ENCODE measurements at regions not wholly inside any gene's neighbourhood (a gene's known extent, or its start where the extent isn't known, plus 50 kb on each side); places are given as distances from the start of the nearest gene placed in this dataset.
"Not testable (repeated sequence)": the region's sequence is repeated elsewhere in the genome, so short reads cannot be mapped to it uniquely, and the experiment has no call there.

DNA sequence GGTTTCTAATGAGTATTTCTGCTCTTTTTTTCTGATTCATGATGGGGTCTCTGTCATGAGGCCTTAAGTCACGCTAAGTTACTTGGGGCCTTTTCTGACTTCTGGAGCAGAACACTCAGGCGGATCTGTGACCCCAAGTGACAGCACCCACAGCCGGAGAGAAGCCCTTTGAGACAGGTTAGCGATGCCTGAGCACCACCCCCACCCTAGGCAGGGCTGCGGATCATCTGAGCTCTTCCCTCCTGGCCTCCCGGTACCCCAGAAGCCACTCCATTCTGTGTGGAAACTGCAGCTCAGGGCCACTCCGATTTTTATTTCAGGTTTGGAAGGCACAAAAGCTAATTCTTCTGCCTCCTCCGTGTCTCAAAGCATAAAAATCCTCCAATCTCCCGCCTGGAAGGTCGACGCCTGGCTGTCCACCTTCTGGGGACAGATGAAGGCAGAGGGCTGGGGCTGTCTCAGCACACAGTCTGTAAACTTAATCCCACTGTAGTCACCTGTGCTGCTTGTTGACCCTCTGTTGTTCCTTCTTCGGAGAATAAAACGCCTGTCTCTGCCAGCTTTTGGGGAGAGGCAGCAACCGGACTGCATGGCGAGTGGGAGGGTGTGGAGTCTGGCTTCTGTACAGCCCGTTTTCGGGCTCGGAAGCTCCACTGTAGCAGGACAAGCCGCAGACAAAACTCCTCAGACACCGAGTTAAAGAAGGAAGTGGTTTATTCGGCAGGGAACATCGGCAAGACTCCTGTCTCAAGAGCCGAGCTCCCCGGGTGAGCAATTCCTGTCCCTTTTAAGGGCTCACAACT is 88.8 kb downstream of the SPRY4 start:
- H3K4me1 ChIP-seq (ENCODE audit: insufficient read depth), result no peaks in the 10 kb centered on the region
- no peak overlapping the region for H3K27ac ChIP-seq
- intact Hi-C loops (cut with DNase I), result no loop called here
- 80 to 90% (median 87%) methylated on average over 24 of the region's 24 CpGs for WGBS, 3 donors
- no peak for DNase-seq
- no peaks in the 10 kb centered on the region for H3K36me3 ChIP-seq
- no peak overlapping the region for H3K4me3 ChIP-seq
- no peaks in the 10 kb centered on the region for H3K27me3 ChIP-seq
- TF ChIP-seq POLR2A (IDR thresholded peaks at IDR 0.05), result no peak
- TF ChIP-seq, protein P1, sequence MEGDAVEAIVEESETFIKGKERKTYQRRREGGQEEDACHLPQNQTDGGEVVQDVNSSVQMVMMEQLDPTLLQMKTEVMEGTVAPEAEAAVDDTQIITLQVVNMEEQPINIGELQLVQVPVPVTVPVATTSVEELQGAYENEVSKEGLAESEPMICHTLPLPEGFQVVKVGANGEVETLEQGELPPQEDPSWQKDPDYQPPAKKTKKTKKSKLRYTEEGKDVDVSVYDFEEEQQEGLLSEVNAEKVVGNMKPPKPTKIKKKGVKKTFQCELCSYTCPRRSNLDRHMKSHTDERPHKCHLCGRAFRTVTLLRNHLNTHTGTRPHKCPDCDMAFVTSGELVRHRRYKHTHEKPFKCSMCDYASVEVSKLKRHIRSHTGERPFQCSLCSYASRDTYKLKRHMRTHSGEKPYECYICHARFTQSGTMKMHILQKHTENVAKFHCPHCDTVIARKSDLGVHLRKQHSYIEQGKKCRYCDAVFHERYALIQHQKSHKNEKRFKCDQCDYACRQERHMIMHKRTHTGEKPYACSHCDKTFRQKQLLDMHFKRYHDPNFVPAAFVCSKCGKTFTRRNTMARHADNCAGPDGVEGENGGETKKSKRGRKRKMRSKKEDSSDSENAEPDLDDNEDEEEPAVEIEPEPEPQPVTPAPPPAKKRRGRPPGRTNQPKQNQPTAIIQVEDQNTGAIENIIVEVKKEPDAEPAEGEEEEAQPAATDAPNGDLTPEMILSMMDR (IDR thresholded peaks at IDR 0.05), result no peak
- no peak for TF ChIP-seq EP300 (IDR thresholded peaks at IDR 0.05)
- no peaks in the 10 kb centered on the region for H3K9me3 ChIP-seq

DNA sequence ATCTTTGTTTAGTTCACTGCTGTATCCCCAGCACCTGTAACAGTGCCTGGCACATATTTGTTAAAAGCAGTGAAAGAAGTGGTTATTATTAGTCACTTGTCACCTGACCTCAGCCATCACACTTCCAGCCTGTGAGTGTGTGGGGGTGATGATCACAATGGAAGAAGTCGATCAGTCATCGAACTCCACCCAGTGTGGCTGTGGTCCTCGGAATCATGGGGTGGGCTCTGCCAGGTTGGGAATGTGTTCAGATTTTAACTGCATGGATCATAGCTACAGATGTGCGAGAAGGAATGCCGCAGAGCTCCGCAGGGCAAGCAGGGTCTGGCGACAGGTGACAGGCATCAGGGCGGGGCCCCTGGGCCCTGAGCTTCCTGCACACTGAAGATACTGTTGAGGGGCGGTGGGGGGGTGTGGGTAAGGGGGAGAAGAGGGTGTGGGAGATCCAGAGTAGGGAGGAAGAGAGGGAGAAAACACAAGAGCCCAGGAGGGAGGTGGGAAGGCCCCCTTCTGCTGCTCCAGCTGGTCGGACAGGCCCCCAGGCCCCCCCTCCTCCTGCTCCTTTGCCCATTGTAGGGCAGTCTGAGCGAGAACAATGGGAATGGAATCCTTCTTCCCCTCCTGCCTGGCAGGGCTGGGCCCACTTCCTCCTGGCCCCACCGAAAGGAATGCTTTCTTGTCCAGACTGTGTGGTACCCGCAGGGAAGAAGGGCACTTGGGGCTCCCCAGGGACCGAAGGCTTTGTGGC is 89.6 kb downstream of the SPRY4 start:
- Histone ChIP-seq H3K36me3 (no peaks in the 10 kb centered on the region), H3K4me3 (no peak overlapping the region), H3K27ac (no peak overlapping the region), H3K4me1 (ENCODE audit: insufficient read depth) (no peaks in the 10 kb centered on the region), H3K27me3 (no peaks in the 10 kb centered on the region), H3K9me3 (no peaks in the 10 kb centered on the region)
- DNase-seq, result no peak
- intact Hi-C loops (cut with DNase I), result no loop called here
- TF ChIP-seq, protein P1 (IDR thresholded peaks at IDR 0.05), result no peak
- TF ChIP-seq EP300 (IDR thresholded peaks at IDR 0.05) (no peak), POLR2A (IDR thresholded peaks at IDR 0.05) (no peak)
- 64 to 71% (median 64%) methylated on average over 14 of the region's 14 CpGs for WGBS, 3 donors

GRCh38 chr5:142233083-142234032 is 91.5 kb downstream of the SPRY4 start:
- 84 to 86% (median 85%) methylated on average over 16 of the region's 16 CpGs for WGBS, 3 donors
- Histone ChIP-seq H3K36me3 (no peaks in the 10 kb centered on the region), H3K9me3 (no peaks in the 10 kb centered on the region), H3K27ac (no peak overlapping the region), H3K4me1 (ENCODE audit: insufficient read depth) (no peaks in the 10 kb centered on the region), H3K27me3 (no peaks in the 10 kb centered on the region), H3K4me3 (no peak overlapping the region)
- no peak for DNase-seq
- intact Hi-C loops (cut with DNase I), result no loop called here
- no peak for TF ChIP-seq POLR2A (IDR thresholded peaks at IDR 0.05)
- TF ChIP-seq, protein P1 (IDR thresholded peaks at IDR 0.05), result no peak
- TF ChIP-seq EP300 (IDR thresholded peaks at IDR 0.05), result no peak

DNA sequence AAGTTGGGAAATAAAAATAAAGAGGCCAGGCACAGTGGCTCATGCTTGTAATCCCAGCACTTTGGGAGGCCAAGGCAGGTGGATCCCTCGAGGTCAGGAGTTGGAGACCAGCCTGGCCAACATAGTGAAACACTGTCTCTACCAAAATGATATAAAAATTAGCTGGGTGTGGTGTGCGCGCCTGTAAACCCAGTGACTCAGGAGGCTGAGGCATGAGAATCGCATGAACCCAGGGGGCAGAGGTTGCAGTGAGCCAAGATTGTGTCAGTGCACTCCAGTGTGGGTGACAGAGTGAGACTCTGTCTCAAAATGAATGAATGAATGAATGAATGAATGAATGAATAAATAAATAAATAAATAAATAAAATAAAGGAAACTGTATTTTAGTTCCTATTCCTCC is 93.9 kb downstream of the SPRY4 start:
- H3K27ac ChIP-seq; H3K4me3 ChIP-seq; DNase-seq; H3K9me3 ChIP-seq; H3K4me1 ChIP-seq (ENCODE audit: insufficient read depth); intact Hi-C loops (cut with DNase I); H3K36me3 ChIP-seq; H3K27me3 ChIP-seq: not testable (repeated sequence)
- WGBS, 3 donors, result 82 to 93% (median 90%) methylated on average over 4 of the region's 4 CpGs
